ENCODE measurements at regions not wholly inside any gene's neighbourhood (a gene's known extent, or its start where the extent isn't known, plus 50 kb on each side); places are given as distances from the start of the nearest gene placed in this dataset.

- TF ChIP-seq CTCF (IDR thresholded peaks at IDR 0.05) (no peak), POLR2A (IDR thresholded peaks at IDR 0.05) (no peak)
Measured at GRCh38 chr14:49961270-49962222, 68.7 kb downstream of the ARF6 start.

Data from body of pancreas (tissue), 4 donors.